ENCODE measurements at regions not wholly inside any gene's neighbourhood (a gene's known extent, or its start where the extent isn't known, plus 50 kb on each side); places are given as distances from the start of the nearest gene placed in this dataset.

DNA sequence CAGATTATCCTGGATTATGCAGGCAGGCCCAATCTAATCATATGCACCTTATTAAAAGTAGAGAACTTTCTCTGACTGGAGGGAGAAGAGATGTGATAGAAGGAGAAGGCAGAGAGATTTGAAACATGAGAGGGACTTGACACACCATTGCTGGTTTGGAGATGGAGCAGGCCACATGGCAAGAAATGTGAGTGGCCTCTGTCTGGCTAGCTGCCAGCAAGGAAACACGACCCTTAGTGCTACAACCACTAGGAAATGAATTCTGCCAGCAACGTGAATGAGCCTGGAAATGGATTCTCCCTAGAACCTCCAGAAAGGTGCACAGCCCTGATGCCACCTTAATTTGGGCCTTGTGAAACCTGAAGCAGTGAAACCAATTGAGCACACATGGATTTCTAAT is 79.5 kb upstream of the MBNL3 start:
- H3K4me1 ChIP-seq (replicated peaks in 1 of 2): no peaks in the 10 kb centered on the region
- TF ChIP-seq POLR2A (IDR thresholded peaks at IDR 0.05): no peak
- TF ChIP-seq, protein P1, sequence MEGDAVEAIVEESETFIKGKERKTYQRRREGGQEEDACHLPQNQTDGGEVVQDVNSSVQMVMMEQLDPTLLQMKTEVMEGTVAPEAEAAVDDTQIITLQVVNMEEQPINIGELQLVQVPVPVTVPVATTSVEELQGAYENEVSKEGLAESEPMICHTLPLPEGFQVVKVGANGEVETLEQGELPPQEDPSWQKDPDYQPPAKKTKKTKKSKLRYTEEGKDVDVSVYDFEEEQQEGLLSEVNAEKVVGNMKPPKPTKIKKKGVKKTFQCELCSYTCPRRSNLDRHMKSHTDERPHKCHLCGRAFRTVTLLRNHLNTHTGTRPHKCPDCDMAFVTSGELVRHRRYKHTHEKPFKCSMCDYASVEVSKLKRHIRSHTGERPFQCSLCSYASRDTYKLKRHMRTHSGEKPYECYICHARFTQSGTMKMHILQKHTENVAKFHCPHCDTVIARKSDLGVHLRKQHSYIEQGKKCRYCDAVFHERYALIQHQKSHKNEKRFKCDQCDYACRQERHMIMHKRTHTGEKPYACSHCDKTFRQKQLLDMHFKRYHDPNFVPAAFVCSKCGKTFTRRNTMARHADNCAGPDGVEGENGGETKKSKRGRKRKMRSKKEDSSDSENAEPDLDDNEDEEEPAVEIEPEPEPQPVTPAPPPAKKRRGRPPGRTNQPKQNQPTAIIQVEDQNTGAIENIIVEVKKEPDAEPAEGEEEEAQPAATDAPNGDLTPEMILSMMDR (IDR thresholded peaks at IDR 0.05): no peak
- H3K36me3 ChIP-seq (replicated peaks in 1 of 2): no peaks in the 10 kb centered on the region
- intact Hi-C loops (cut with DNase I): no loop called here
- 37 to 59% (median 43%) methylated on average over 2 of the region's 2 CpGs for WGBS, 4 donors
- no peaks in the 10 kb centered on the region for H3K9me3 ChIP-seq (replicated peaks in 1 of 3)
- H3K4me3 ChIP-seq: no peak overlapping the region
- H3K27ac ChIP-seq: no peak overlapping the region
- DNase-seq: no peak
- H3K27me3 ChIP-seq: peaks cover 16% of the 10 kb centered on the region

DNA sequence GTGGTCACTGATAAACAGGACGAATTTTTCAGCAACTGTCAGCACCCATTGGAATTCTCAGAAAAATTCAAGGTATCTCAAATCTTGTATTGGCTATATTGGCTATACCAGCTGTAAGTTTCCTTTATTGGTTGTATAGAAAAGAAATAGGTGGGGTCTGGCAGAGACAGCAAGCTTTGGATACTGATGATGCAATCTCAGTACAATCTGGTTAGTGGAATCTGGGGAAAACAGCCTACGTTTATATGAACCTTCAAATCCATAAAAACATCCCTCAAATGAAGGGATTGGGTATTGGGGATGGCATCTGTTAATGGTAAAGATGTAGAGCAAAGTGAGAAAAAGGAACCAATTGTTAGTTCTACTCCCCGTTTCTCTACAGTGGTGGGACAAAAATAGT is 76.4 kb upstream of the MBNL3 start:
- Histone ChIP-seq H3K27ac (no peak overlapping the region), H3K36me3 (replicated peaks in 1 of 2) (no peaks in the 10 kb centered on the region), H3K27me3 (peaks cover 9% of the 10 kb centered on the region), H3K9me3 (replicated peaks in 1 of 3) (no peaks in the 10 kb centered on the region), H3K4me1 (replicated peaks in 1 of 2) (no peaks in the 10 kb centered on the region), H3K4me3 (no peak overlapping the region)
- intact Hi-C loops (cut with DNase I): no loop called here
- TF ChIP-seq, protein P1 (IDR thresholded peaks at IDR 0.05): no peak
- TF ChIP-seq POLR2A (IDR thresholded peaks at IDR 0.05): no peak
- DNase-seq: no peak
- 61 to 87% (median 74%) methylated on average over 3 of the region's 3 CpGs for WGBS, 4 donors

DNA sequence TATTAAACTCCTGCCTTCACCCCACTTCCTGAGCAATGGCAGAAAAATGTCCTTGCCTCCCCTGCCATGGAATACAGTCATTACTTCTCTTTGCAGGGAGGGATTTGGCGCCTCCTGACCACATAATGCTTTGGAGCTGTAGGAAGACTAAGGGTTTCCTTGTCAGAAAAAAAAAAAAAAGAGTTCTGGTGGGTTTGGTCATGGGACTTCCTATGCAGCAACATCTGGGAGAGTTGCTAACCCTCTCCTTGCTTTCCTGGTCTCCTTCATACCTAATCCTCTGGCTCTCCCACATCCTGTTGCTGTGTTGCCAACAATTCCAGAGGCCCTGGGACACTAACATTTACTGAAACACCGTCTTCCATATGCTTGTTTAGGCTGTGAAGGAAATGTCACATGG is 75.1 kb upstream of the MBNL3 start:
- TF ChIP-seq, protein P1 (IDR thresholded peaks at IDR 0.05): no peak
- no peak for TF ChIP-seq POLR2A (IDR thresholded peaks at IDR 0.05)
- DNase-seq: no peak
- no peak overlapping the region for H3K4me3 ChIP-seq
- 37 to 93% (median 70%) methylated on average over 2 of the region's 2 CpGs for WGBS, 4 donors
- intact Hi-C loops (cut with DNase I): no loop called here
- no peaks in the 10 kb centered on the region for H3K9me3 ChIP-seq (replicated peaks in 1 of 3)
- no peaks in the 10 kb centered on the region for H3K4me1 ChIP-seq (replicated peaks in 1 of 2)
- no peak overlapping the region for H3K27ac ChIP-seq
- H3K27me3 ChIP-seq: peaks cover 9% of the 10 kb centered on the region
- H3K36me3 ChIP-seq (replicated peaks in 1 of 2): no peaks in the 10 kb centered on the region

DNA sequence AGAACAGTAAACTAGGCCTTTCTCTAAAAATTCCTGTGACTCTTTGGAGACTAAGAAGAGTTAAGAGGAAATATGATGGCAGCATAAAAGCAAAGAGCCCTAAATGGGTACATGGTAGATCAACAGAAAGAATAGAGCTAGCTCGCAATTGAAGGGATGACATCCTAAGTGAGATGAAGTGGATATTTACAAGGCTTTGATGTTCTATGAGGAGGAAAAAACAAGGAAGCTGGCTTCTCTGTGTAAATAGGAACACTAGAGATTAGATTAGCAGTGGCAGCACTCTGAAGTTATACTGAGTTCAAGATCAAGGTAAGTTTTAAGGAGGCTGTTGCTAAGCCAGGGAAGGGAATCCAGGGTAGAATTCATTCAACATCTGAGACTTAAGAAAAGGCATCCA is 73.1 kb upstream of the MBNL3 start:
- Histone ChIP-seq H3K27me3 (peaks cover 14% of the 10 kb centered on the region), H3K27ac (no peak overlapping the region), H3K36me3 (replicated peaks in 1 of 2) (no peaks in the 10 kb centered on the region), H3K9me3 (replicated peaks in 1 of 3) (no peaks in the 10 kb centered on the region), H3K4me1 (replicated peaks in 1 of 2) (no peaks in the 10 kb centered on the region), H3K4me3 (no peak overlapping the region)
- TF ChIP-seq, protein P1 (IDR thresholded peaks at IDR 0.05): no peak
- TF ChIP-seq POLR2A (IDR thresholded peaks at IDR 0.05): no peak
- intact Hi-C loops (cut with DNase I): no loop called here
- 64 to 83% (median 70%) methylated on average over 1 of the region's 1 CpG for WGBS, 4 donors
- DNase-seq: no peak
